ENCODE measurements at regions not wholly inside any gene's neighbourhood (a gene's known extent, or its start where the extent isn't known, plus 50 kb on each side); places are given as distances from the start of the nearest gene placed in this dataset.

DNA sequence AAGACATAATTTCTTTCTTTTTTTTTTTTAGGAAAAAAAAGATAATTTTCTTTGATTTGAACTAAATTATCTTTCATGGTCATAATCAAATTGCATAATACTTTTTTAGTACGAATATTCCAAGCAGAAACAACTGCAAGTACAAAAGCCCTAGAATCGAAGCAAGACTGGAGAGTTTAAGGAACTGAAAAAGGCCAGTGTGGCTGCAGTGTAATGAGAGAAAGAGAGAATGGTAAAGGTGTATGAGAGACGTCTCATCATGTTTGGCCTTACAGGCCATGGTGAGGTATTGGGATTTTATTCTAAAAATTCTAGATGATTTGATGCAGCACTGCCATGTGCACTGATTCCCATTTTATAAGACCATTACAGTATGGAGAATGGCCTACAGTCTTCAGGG lies 180.9 kb downstream of the SUCNR1 start:
- H2AK5ac ChIP-seq (ENCODE audit: low read depth, low read length): no peak overlapping the region
- WGBS, 2 experiments (ENCODE audit: extremely low coverage in 1 of 2, insufficient coverage in 1 of 2, insufficient read length in 1 of 2, insufficient replicate concordance in 2 of 2, low coverage in 1 of 2, low lambda C conversion rate in 2 of 2, missing lambda C conversion rate in 1 of 2): 86% methylated on average over 3 of the region's 3 CpGs; no CpG with 5 or more reads in 1 of the 2 experiments
- H2BK20ac ChIP-seq (ENCODE audit: low read length): no peak overlapping the region
- no peak overlapping the region for H3K9ac ChIP-seq (replicated peaks in 1 of 4; ENCODE audit: extremely low read depth in 1 of 4, low read depth in 3 of 4, low read length in 3 of 4)
- no peak overlapping the region for H2BK5ac ChIP-seq (ENCODE audit: low read depth, low read length)
- no peak overlapping the region for H3K4ac ChIP-seq (replicated peaks; ENCODE audit: insufficient read length, low read depth, low read length)
- H2BK120ac ChIP-seq (replicated peaks; ENCODE audit: low read depth, low read length): no peak overlapping the region
- no peaks in the 10 kb centered on the region for H3K36me3 ChIP-seq (ENCODE audit: control insufficient read depth in 2 of 4, insufficient read depth in 4 of 4, low read length in 3 of 4)
- H4K91ac ChIP-seq (replicated peaks; ENCODE audit: insufficient read length, low read length): no peak overlapping the region
- H3K27ac ChIP-seq (ENCODE audit: low read depth, low read length): no peak overlapping the region
- H3K14ac ChIP-seq (ENCODE audit: insufficient read length): no peak overlapping the region
- no peak overlapping the region for H3K4me3 ChIP-seq (ENCODE audit: extremely low read depth in 1 of 4, insufficient read depth in 2 of 4, low read depth in 3 of 4, low read length in 4 of 4)
- ChIA-PET CTCF (ENCODE audit: partially characterized antibody) (interaction anchor here (0.8 to 3.6 kb wide), 2 partner anchors 18 to 389 kb away, joined by 3 to 13 read pairs; no protein-coding TSS in a partner anchor), POLR2A (ENCODE audit: partially characterized antibody) (no interaction called here)
- H3K4me1 ChIP-seq (replicated peaks in 1 of 4; ENCODE audit: control insufficient read depth in 3 of 4, insufficient read depth in 4 of 4, low read length in 3 of 4): no peaks in the 10 kb centered on the region
- no peaks in the 10 kb centered on the region for H3K79me2 ChIP-seq (ENCODE audit: control insufficient read depth in 1 of 2, insufficient read depth in 2 of 2, low read length in 2 of 2)
- H2BK15ac ChIP-seq (ENCODE audit: low read length): no peak overlapping the region
- H2AFZ ChIP-seq (ENCODE audit: low read length): no peak overlapping the region
- no peak overlapping the region for H3K56ac ChIP-seq (replicated peaks; ENCODE audit: insufficient read length, low read depth, low read length)
- H3K23me2 ChIP-seq (ENCODE audit: low read depth, low read length): no peaks in the 10 kb centered on the region
- H3K9me3 ChIP-seq (ENCODE audit: insufficient read depth in 2 of 2, low read depth in 1 of 2, low read length in 1 of 2): no peaks in the 10 kb centered on the region
- FAIRE-seq (no peak), DNase-seq (ENCODE audit: low read depth in 1 of 2, low spot score in 2 of 2) (no peak)
- H4K8ac ChIP-seq (ENCODE audit: extremely low read depth, insufficient read depth, low read length): no peak overlapping the region
- no peak overlapping the region for H3K18ac ChIP-seq (ENCODE audit: extremely low read depth, low read length)
- no peak overlapping the region for H3K4me2 ChIP-seq (ENCODE audit: insufficient read depth in 1 of 2, low read depth in 2 of 2, low read length in 2 of 2)
- no peaks in the 10 kb centered on the region for H4K20me1 ChIP-seq (replicated peaks in 1 of 2; ENCODE audit: control insufficient read depth in 1 of 2, insufficient read depth in 2 of 2, low read length in 2 of 2)
- H3K79me1 ChIP-seq (ENCODE audit: low read depth, low read length): no peaks in the 10 kb centered on the region
- H4K5ac ChIP-seq (ENCODE audit: insufficient read length, low read depth, low read length): no peak overlapping the region
- H3K23ac ChIP-seq (ENCODE audit: insufficient read length): no peak overlapping the region
- no peak overlapping the region for H2BK12ac ChIP-seq (ENCODE audit: low read depth, low read length)
- no peaks in the 10 kb centered on the region for H3K27me3 ChIP-seq (replicated peaks in 1 of 4; ENCODE audit: control insufficient read depth in 3 of 4, extremely low read depth in 1 of 4, insufficient read depth in 3 of 4, low read length in 3 of 4)
- no peak for TF ChIP-seq NANOG (IDR thresholded peaks at IDR 0.05; ENCODE audit: insufficient read depth, low read depth, low read length, poor library complexity, severe bottlenecking)
- no peak for TF ChIP-seq CHD2 (IDR thresholded peaks at IDR 0.05; ENCODE audit: low read length)
- TF ChIP-seq, protein P1, sequence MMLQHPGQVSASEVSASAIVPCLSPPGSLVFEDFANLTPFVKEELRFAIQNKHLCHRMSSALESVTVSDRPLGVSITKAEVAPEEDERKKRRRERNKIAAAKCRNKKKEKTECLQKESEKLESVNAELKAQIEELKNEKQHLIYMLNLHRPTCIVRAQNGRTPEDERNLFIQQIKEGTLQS (IDR thresholded peaks at IDR 0.05; ENCODE audit: insufficient read depth, low read depth, low read length): no peak
- TF ChIP-seq HDAC6 (IDR thresholded peaks at IDR 0.05; ENCODE audit: low read depth, low read length): no peak
- no peak for TF ChIP-seq MAFK (IDR thresholded peaks at IDR 0.05; ENCODE audit: low read depth, low read length)
- TF ChIP-seq SIX5 (IDR thresholded peaks at IDR 0.05; ENCODE audit: low read depth, low read length): no peak
- TF ChIP-seq SAP30 (IDR thresholded peaks at IDR 0.05; ENCODE audit: insufficient read depth, insufficient replicate concordance, low read length): no peak
- TF ChIP-seq, protein P2, sequence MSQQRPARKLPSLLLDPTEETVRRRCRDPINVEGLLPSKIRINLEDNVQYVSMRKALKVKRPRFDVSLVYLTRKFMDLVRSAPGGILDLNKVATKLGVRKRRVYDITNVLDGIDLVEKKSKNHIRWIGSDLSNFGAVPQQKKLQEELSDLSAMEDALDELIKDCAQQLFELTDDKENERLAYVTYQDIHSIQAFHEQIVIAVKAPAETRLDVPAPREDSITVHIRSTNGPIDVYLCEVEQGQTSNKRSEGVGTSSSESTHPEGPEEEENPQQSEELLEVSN (IDR thresholded peaks at IDR 0.05): no peak
- TF ChIP-seq SRF (IDR thresholded peaks at IDR 0.05; ENCODE audit: low read depth, low read length): no peak
- TF ChIP-seq ASH2L (IDR thresholded peaks at IDR 0.05; ENCODE audit: low read length): no peak
- TF ChIP-seq POLR2AphosphoS5 (IDR thresholded peaks at IDR 0.05; ENCODE audit: low read depth, low read length): no peak
- TF ChIP-seq YY1 (IDR thresholded peaks at IDR 0.05; ENCODE audit: low read depth, low read length): no peak
